ENCODE measurements at regions not wholly inside any gene's neighbourhood (a gene's known extent, or its start where the extent isn't known, plus 50 kb on each side); places are given as distances from the start of the nearest gene placed in this dataset.

DNA sequence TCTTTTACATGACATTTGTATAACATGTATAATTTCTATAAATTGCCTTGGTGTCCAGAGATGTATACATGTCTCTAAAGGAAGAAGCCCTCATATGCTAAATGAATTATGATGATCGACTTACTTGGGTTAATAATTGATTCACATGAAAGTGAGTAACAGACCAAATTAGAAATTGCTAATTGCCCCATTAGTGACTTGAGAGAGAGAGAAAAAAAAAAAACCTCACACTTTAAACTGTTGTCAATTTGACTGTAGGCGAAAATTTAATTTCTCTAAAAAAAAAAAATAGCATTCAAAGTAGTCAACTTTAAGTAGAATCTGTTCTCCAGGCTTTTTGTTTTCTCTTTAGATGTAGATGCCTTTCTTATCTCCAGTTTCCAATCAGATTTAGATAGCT is 383.3 kb downstream of the SH2D4B start:
- H3K4me2 ChIP-seq (ENCODE audit: low read length): no peak overlapping the region
- no peaks in the 10 kb centered on the region for H3K36me3 ChIP-seq (ENCODE audit: insufficient read depth, low read length)
- FAIRE-seq: no peak
- H2AFZ ChIP-seq (ENCODE audit: low read depth, low read length): no peak overlapping the region
- H3K4me1 ChIP-seq (ENCODE audit: insufficient read depth, low read length): no peaks in the 10 kb centered on the region
- no peaks in the 10 kb centered on the region for H3K79me2 ChIP-seq (ENCODE audit: insufficient read depth, low read length)
- H3K36me3 Mint-ChIP-seq (ENCODE audit: low read depth, unreplicated experiment): no peaks in the 10 kb centered on the region
- no peak for DNase-seq (ENCODE audit: low read depth)
- H3K9ac ChIP-seq (ENCODE audit: low read length): no peak overlapping the region
- H3K9me3 ChIP-seq (ENCODE audit: insufficient read depth, low read depth, low read length): no peaks in the 10 kb centered on the region
- H3K27ac ChIP-seq (ENCODE audit: low read depth, low read length): no peak overlapping the region
- H3K4me3 ChIP-seq (ENCODE audit: insufficient read depth, low read depth, low read length): no peak overlapping the region
- H3K4me1 Mint-ChIP-seq (ENCODE audit: low read depth, unreplicated experiment): no peaks in the 10 kb centered on the region
- H3K9me3 Mint-ChIP-seq (ENCODE audit: unreplicated experiment): no peaks in the 10 kb centered on the region
- H3K27me3 ChIP-seq (ENCODE audit: insufficient read depth, low read length): no peaks in the 10 kb centered on the region
- TF ChIP-seq, protein P1, sequence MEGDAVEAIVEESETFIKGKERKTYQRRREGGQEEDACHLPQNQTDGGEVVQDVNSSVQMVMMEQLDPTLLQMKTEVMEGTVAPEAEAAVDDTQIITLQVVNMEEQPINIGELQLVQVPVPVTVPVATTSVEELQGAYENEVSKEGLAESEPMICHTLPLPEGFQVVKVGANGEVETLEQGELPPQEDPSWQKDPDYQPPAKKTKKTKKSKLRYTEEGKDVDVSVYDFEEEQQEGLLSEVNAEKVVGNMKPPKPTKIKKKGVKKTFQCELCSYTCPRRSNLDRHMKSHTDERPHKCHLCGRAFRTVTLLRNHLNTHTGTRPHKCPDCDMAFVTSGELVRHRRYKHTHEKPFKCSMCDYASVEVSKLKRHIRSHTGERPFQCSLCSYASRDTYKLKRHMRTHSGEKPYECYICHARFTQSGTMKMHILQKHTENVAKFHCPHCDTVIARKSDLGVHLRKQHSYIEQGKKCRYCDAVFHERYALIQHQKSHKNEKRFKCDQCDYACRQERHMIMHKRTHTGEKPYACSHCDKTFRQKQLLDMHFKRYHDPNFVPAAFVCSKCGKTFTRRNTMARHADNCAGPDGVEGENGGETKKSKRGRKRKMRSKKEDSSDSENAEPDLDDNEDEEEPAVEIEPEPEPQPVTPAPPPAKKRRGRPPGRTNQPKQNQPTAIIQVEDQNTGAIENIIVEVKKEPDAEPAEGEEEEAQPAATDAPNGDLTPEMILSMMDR (IDR thresholded peaks at IDR 0.05; ENCODE audit: insufficient read depth, low read depth, low read length): no peak
- TF ChIP-seq EZH2 (IDR thresholded peaks at IDR 0.05; ENCODE audit: insufficient read depth, low read length): no peak
- H3K27me3 Mint-ChIP-seq (ENCODE audit: low read depth, unreplicated experiment): no peaks in the 10 kb centered on the region
- no peaks in the 10 kb centered on the region for H4K20me1 ChIP-seq (ENCODE audit: insufficient read depth, low read length)
- no peak overlapping the region for H3K4me3 Mint-ChIP-seq (ENCODE audit: unreplicated experiment)
- H3K27ac Mint-ChIP-seq (ENCODE audit: unreplicated experiment): no peak overlapping the region

DNA sequence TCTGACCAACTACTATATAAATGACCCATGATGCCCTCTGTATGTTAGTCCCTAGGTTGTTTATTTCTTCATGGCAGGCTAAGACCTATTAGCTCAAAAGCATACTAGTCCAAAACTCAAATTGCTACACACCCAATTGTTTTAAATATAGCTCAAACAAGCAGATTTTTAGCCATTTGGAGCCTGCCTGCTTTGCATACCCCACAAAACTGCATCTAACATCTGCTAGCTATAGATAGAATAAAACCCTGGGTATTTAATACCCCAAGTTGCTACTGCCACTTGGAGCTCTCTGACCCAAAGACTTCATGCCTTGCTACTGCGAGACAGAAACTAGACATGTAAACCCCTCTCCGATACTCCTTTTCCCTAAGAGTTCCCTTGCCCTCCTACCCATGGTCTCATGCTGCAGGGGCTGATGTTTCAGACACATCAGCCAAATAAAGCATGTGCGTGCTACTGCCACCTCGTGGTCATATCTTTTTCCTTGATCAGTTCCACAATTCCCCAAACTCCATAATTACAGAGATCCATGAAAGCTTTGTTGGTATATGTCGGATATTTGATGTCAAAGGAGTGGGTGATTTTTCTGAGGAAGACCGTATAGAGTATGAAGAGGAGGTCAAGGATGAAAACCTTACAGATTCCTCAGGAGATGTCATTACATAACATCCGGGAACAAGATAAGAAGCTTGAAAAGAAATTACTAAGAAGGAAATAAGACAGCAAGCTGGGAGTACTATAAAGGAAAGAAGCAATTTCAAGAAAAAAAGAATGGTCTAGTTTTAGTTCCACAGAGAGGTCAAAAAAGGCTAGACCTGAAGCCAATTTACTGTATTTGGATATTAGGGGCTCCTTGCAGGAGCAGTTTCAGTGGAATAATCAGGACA is 386.6 kb downstream of the SH2D4B start:
- no peaks in the 10 kb centered on the region for H3K4me1 Mint-ChIP-seq (ENCODE audit: low read depth, unreplicated experiment)
- Histone ChIP-seq H3K4me1 (ENCODE audit: insufficient read depth, low read length) (no peaks in the 10 kb centered on the region), H4K20me1 (ENCODE audit: insufficient read depth, low read length) (no peaks in the 10 kb centered on the region), H3K27ac (ENCODE audit: low read depth, low read length) (no peak overlapping the region), H3K9me3 (ENCODE audit: insufficient read depth, low read depth, low read length) (no peaks in the 10 kb centered on the region), H2AFZ (ENCODE audit: low read depth, low read length) (no peak overlapping the region), H3K4me2 (ENCODE audit: low read length) (no peak overlapping the region), H3K79me2 (ENCODE audit: insufficient read depth, low read length) (no peaks in the 10 kb centered on the region), H3K4me3 (ENCODE audit: insufficient read depth, low read depth, low read length) (no peak overlapping the region), H3K27me3 (ENCODE audit: insufficient read depth, low read length) (no peaks in the 10 kb centered on the region), H3K36me3 (ENCODE audit: insufficient read depth, low read length) (no peaks in the 10 kb centered on the region), H3K9ac (ENCODE audit: low read length) (no peak overlapping the region)
- H3K9me3 Mint-ChIP-seq (ENCODE audit: unreplicated experiment): peaks cover 3% of the 10 kb centered on the region
- no peak overlapping the region for H3K27ac Mint-ChIP-seq (ENCODE audit: unreplicated experiment)
- H3K36me3 Mint-ChIP-seq (ENCODE audit: low read depth, unreplicated experiment): no peaks in the 10 kb centered on the region
- FAIRE-seq (no peak), DNase-seq (ENCODE audit: low read depth) (peak; percentile 5)
- no peak for TF ChIP-seq EZH2 (IDR thresholded peaks at IDR 0.05; ENCODE audit: insufficient read depth, low read length)
- TF ChIP-seq, protein P1 (IDR thresholded peaks at IDR 0.05; ENCODE audit: insufficient read depth, low read depth, low read length): peak; percentile 66
- no peaks in the 10 kb centered on the region for H3K27me3 Mint-ChIP-seq (ENCODE audit: low read depth, unreplicated experiment)
- no peak overlapping the region for H3K4me3 Mint-ChIP-seq (ENCODE audit: unreplicated experiment)

Data from astrocyte (in vitro differentiated cells and primary cell).